ENCODE measurements at regions not wholly inside any gene's neighbourhood (a gene's known extent, or its start where the extent isn't known, plus 50 kb on each side); places are given as distances from the start of the nearest gene placed in this dataset.

- H3K27ac ChIP-seq = no peak overlapping the region
- WGBS, 5 donors = 2 to 12% (median 6%) methylated on average over 2 of the region's 2 CpGs
- TF ChIP-seq CTCF (IDR thresholded peaks at IDR 0.05) = no peak
- TF ChIP-seq POLR2AphosphoS5 (IDR thresholded peaks at IDR 0.05) = no peak
- no peak for TF ChIP-seq EP300 (IDR thresholded peaks at IDR 0.05)
- no peak for TF ChIP-seq POLR2A (IDR thresholded peaks at IDR 0.05)
- no peak overlapping the region for H3K4me3 ChIP-seq
- intact Hi-C loops (cut with DNase I; ENCODE audit: low total_unique reads) = no loop called here
- no peaks in the 10 kb centered on the region for H3K36me3 ChIP-seq
- H3K9me3 ChIP-seq = no peaks in the 10 kb centered on the region
- DNase-seq = no peak
- H3K27me3 ChIP-seq = no peaks in the 10 kb centered on the region
- H3K4me1 ChIP-seq = no peaks in the 10 kb centered on the region
Observed at GRCh38 chr7:51591223-51591622, 274.6 kb upstream of the COBL start.

GRCh38 chr7:51590746-51591145 is 274.1 kb upstream of the COBL start:
- TF ChIP-seq EP300 (IDR thresholded peaks at IDR 0.05) (no peak), POLR2AphosphoS5 (IDR thresholded peaks at IDR 0.05) (no peak), CTCF (IDR thresholded peaks at IDR 0.05) (no peak), POLR2A (IDR thresholded peaks at IDR 0.05) (no peak)
- Histone ChIP-seq H3K36me3 (no peaks in the 10 kb centered on the region), H3K4me1 (no peaks in the 10 kb centered on the region), H3K27me3 (no peaks in the 10 kb centered on the region), H3K27ac (no peak overlapping the region), H3K9me3 (no peaks in the 10 kb centered on the region), H3K4me3 (no peak overlapping the region)
- WGBS, 5 donors = 18 to 23% (median 19%) methylated on average over 5 of the region's 5 CpGs
- DNase-seq = no peak
- intact Hi-C loops (cut with DNase I; ENCODE audit: low total_unique reads) = no loop called here

- Histone ChIP-seq H3K27ac (no peak overlapping the region), H3K27me3 (no peaks in the 10 kb centered on the region)
- WGBS, 5 donors = 63 to 90% (median 74%) methylated on average over 2 of the region's 2 CpGs
Observed at GRCh38 chr7:51589111-51589510, 272.5 kb upstream of the COBL start.

GRCh38 chr7:51587604-51588003 is 271.0 kb upstream of the COBL start:
- intact Hi-C loops (cut with DNase I; ENCODE audit: low total_unique reads) = no loop called here
- Histone ChIP-seq H3K4me3 (no peak overlapping the region), H3K4me1 (no peaks in the 10 kb centered on the region), H3K9me3 (no peaks in the 10 kb centered on the region), H3K27me3 (no peaks in the 10 kb centered on the region), H3K36me3 (no peaks in the 10 kb centered on the region), H3K27ac (no peak overlapping the region)
- WGBS, 5 donors = 52 to 65% (median 58%) methylated on average over 3 of the region's 3 CpGs
- no peak for DNase-seq
- TF ChIP-seq POLR2AphosphoS5 (IDR thresholded peaks at IDR 0.05) (no peak), EP300 (IDR thresholded peaks at IDR 0.05) (no peak), CTCF (IDR thresholded peaks at IDR 0.05) (no peak), POLR2A (IDR thresholded peaks at IDR 0.05) (no peak)

More at GRCh38 chr7:51589111-51589510, 272.5 kb upstream of the COBL start:
- Histone ChIP-seq H3K4me3 (no peak overlapping the region), H3K9me3 (no peaks in the 10 kb centered on the region), H3K4me1 (no peaks in the 10 kb centered on the region), H3K36me3 (no peaks in the 10 kb centered on the region)
- intact Hi-C loops (cut with DNase I; ENCODE audit: low total_unique reads) = no loop called here
- DNase-seq = no peak
- no peak for TF ChIP-seq POLR2AphosphoS5 (IDR thresholded peaks at IDR 0.05)
- TF ChIP-seq POLR2A (IDR thresholded peaks at IDR 0.05) = no peak
- TF ChIP-seq EP300 (IDR thresholded peaks at IDR 0.05) = no peak
- no peak for TF ChIP-seq CTCF (IDR thresholded peaks at IDR 0.05)
